Astrocyte (in vitro differentiated cells and primary cell): ENCODE measurements at regions not wholly inside any gene's neighbourhood (a gene's known extent, or its start where the extent isn't known, plus 50 kb on each side); places are given as distances from the start of the nearest gene placed in this dataset.

Experiments used
- DNase-seq: peaks from one replicate; pipeline ENCODE4 v3.0.0-alpha.2; 2010; ENCODE audit warnings: low read depth
- FAIRE-seq: peaks from 2 replicates; lab custom pipeline; 2011; peaks lifted over from hg19 to GRCh38; lab: Jason Lieb, UNC
- H2AFZ ChIP-seq: 2 replicates; pipeline ENCODE4 v1.6.0; 2012; ENCODE audit warnings: low read depth, low read length, inconsistent platforms
- H3K27ac ChIP-seq: 2 replicates; pipeline ENCODE4 v1.5.1; 2011; ENCODE audit warnings: low read depth, low read length, inconsistent platforms
- H3K27me3 ChIP-seq: 2 replicates; pipeline ENCODE4 v1.6.0; 2011; ENCODE audit warnings: low read length, inconsistent platforms; ENCODE audit not compliant: insufficient read depth
- H3K36me3 ChIP-seq: 2 replicates; pipeline ENCODE4 v1.5.1; 2011; ENCODE audit warnings: low read length, inconsistent platforms; ENCODE audit not compliant: insufficient read depth
- H3K4me1 ChIP-seq: 2 replicates; pipeline ENCODE4 v1.5.1; 2011; ENCODE audit warnings: low read length, inconsistent platforms; ENCODE audit not compliant: insufficient read depth
- H3K4me2 ChIP-seq: 2 replicates; pipeline ENCODE4 v1.6.0; 2012; ENCODE audit warnings: low read length, inconsistent platforms
- H3K4me3 ChIP-seq: 2 replicates; pipeline ENCODE4 v1.5.1; 2011; ENCODE audit warnings: low read depth, mild to moderate bottlenecking, low read length, inconsistent platforms; ENCODE audit not compliant: insufficient read depth
- H3K79me2 ChIP-seq: 2 replicates; pipeline ENCODE4 v1.6.0; 2012; ENCODE audit warnings: mild to moderate bottlenecking, low read length, inconsistent platforms; ENCODE audit not compliant: insufficient read depth
- H3K9ac ChIP-seq: 2 replicates; pipeline ENCODE4 v1.6.0; 2012; ENCODE audit warnings: mild to moderate bottlenecking, low read length, inconsistent platforms
- H3K9me3 ChIP-seq: 2 replicates; pipeline ENCODE4 v1.5.1; 2012; ENCODE audit warnings: low read depth, mild to moderate bottlenecking, low read length, inconsistent platforms; ENCODE audit not compliant: insufficient read depth
- H4K20me1 ChIP-seq: 2 replicates; pipeline ENCODE4 v1.6.0; 2012; ENCODE audit warnings: low read length, inconsistent platforms; ENCODE audit not compliant: insufficient read depth
- H3K27ac Mint-ChIP-seq: one replicate; pipeline ENCODE4 v1.8.0; 2021; ENCODE audit warnings: mild to moderate bottlenecking, mixed read lengths; ENCODE audit not compliant: unreplicated experiment
- H3K27me3 Mint-ChIP-seq: one replicate; pipeline ENCODE4 v1.8.0; 2021; ENCODE audit warnings: low read depth, mixed read lengths; ENCODE audit not compliant: unreplicated experiment
- H3K36me3 Mint-ChIP-seq: one replicate; pipeline ENCODE4 v1.8.0; 2021; ENCODE audit warnings: low read depth, mixed read lengths; ENCODE audit not compliant: unreplicated experiment
- H3K4me1 Mint-ChIP-seq: one replicate; pipeline ENCODE4 v1.8.0; 2021; ENCODE audit warnings: low read depth, mixed read lengths; ENCODE audit not compliant: unreplicated experiment
- H3K4me3 Mint-ChIP-seq: one replicate; pipeline ENCODE4 v1.8.0; 2021; ENCODE audit warnings: mild to moderate bottlenecking, moderate library complexity, mixed read lengths; ENCODE audit not compliant: unreplicated experiment
- H3K9me3 Mint-ChIP-seq: one replicate; pipeline ENCODE4 v1.8.0; 2021; ENCODE audit warnings: mild to moderate bottlenecking, mixed read lengths; ENCODE audit not compliant: unreplicated experiment
- EZH2 ChIP-seq: IDR thresholded peaks from 2 replicates; pipeline ENCODE4 v1.6.1; 2012; ENCODE audit warnings: mild to moderate bottlenecking, low read length, inconsistent platforms; ENCODE audit not compliant: insufficient read depth
- TF ChIP-seq, protein P1 (sequence below): IDR thresholded peaks from 2 replicates; pipeline ENCODE4 v1.5.1; 2011; ENCODE audit warnings: low read depth, mild to moderate bottlenecking, inconsistent platforms, low read length, moderate library complexity; ENCODE audit not compliant: insufficient read depth

DNA sequence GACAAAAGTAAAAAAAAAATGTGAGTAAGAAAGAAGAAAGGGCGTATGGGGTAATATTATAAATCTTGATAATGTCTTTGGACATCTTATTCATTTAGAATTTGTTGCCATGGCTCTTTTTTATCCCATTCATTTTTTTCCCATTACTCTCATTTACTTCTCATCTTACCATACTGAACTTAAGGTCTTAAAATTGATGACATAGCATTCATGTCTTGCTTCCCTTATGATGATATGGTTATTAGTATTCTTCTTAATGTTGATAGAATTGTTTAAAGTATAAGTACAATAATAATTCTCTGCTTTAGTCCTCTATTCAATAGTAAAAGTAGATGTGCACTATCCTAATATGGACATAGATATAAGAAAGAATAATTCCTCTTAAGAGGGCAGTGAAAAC lies 204.1 kb upstream of the KLF12 start:
- no peak overlapping the region for H3K4me3 Mint-ChIP-seq
- H3K27me3 Mint-ChIP-seq = no peaks in the 10 kb centered on the region
- FAIRE-seq = no peak

DNA sequence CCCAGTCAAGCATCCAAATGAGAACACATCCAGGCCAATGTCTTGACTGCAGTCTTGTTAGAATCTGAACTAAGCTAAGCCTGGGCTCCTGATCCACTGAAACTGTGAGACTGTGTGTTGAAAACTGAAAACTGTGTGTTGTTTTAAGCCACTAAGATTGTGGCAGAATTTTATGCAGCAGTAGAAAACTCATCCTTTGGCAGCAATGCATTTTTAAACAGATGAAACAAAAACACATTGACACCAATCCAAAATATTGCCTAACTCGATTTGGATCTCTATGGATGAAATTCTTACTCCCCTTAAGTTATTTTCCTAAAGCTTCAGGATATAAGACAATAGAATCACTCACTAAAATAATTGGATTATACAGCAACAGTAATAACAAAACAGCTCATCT lies 202.3 kb upstream of the KLF12 start:
- no peaks in the 10 kb centered on the region for H3K4me1 Mint-ChIP-seq
- H2AFZ ChIP-seq = no peak overlapping the region

More for the DNA sequence above, 204.1 kb upstream of the KLF12 start:
- Histone ChIP-seq H3K36me3 (no peaks in the 10 kb centered on the region), H3K79me2 (no peaks in the 10 kb centered on the region), H3K27ac (no peak overlapping the region), H2AFZ (no peak overlapping the region), H3K9ac (no peak overlapping the region), H3K4me3 (no peak overlapping the region), H3K4me1 (no peaks in the 10 kb centered on the region), H3K9me3 (no peaks in the 10 kb centered on the region), H3K4me2 (no peak overlapping the region), H3K27me3 (no peaks in the 10 kb centered on the region), H4K20me1 (no peaks in the 10 kb centered on the region)
- Mint-ChIP-seq H3K9me3 (no peaks in the 10 kb centered on the region), H3K4me1 (no peaks in the 10 kb centered on the region), H3K36me3 (no peaks in the 10 kb centered on the region), H3K27ac (no peak overlapping the region)
- TF ChIP-seq, protein P1, sequence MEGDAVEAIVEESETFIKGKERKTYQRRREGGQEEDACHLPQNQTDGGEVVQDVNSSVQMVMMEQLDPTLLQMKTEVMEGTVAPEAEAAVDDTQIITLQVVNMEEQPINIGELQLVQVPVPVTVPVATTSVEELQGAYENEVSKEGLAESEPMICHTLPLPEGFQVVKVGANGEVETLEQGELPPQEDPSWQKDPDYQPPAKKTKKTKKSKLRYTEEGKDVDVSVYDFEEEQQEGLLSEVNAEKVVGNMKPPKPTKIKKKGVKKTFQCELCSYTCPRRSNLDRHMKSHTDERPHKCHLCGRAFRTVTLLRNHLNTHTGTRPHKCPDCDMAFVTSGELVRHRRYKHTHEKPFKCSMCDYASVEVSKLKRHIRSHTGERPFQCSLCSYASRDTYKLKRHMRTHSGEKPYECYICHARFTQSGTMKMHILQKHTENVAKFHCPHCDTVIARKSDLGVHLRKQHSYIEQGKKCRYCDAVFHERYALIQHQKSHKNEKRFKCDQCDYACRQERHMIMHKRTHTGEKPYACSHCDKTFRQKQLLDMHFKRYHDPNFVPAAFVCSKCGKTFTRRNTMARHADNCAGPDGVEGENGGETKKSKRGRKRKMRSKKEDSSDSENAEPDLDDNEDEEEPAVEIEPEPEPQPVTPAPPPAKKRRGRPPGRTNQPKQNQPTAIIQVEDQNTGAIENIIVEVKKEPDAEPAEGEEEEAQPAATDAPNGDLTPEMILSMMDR = no peak
- DNase-seq = no peak

DNA sequence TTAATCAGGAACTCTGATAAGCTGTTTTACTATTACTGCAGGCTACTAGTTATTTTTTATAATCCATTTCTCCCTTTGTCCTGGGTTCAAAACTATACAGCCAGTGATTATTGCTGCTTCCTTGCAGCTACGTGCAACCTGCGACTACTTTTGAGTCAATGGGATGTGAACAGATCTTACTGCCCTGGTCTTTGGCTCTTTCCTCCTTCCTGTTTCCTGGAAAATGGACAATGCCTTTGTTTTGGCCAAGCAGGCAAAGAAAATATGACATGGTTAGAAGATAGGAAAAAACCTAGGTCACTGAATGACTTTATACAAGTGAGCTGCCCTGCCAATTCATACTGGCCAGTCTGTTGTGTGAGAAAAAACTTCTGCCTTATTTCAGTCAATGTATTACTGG lies 201.2 kb upstream of the KLF12 start:
- Histone ChIP-seq H3K9ac (no peak overlapping the region), H3K4me2 (no peak overlapping the region), H3K36me3 (no peaks in the 10 kb centered on the region), H3K27ac (no peak overlapping the region), H3K4me3 (no peak overlapping the region), H2AFZ (no peak overlapping the region), H3K79me2 (no peaks in the 10 kb centered on the region), H4K20me1 (no peaks in the 10 kb centered on the region), H3K27me3 (no peaks in the 10 kb centered on the region), H3K4me1 (no peaks in the 10 kb centered on the region), H3K9me3 (no peaks in the 10 kb centered on the region)
- H3K27me3 Mint-ChIP-seq = no peaks in the 10 kb centered on the region
- H3K27ac Mint-ChIP-seq = no peak overlapping the region
- no peaks in the 10 kb centered on the region for H3K9me3 Mint-ChIP-seq
- no peak for DNase-seq
- TF ChIP-seq, protein P1 = no peak
- TF ChIP-seq EZH2 = no peak
- no peaks in the 10 kb centered on the region for H3K4me1 Mint-ChIP-seq
- no peak for FAIRE-seq
- H3K4me3 Mint-ChIP-seq = no peak overlapping the region
- H3K36me3 Mint-ChIP-seq = no peaks in the 10 kb centered on the region

More for the DNA sequence above, 202.3 kb upstream of the KLF12 start:
- H3K4me3 Mint-ChIP-seq = no peak overlapping the region
- Histone ChIP-seq H3K9me3 (no peaks in the 10 kb centered on the region), H3K4me3 (no peak overlapping the region), H4K20me1 (no peaks in the 10 kb centered on the region), H3K9ac (no peak overlapping the region), H3K4me1 (no peaks in the 10 kb centered on the region), H3K4me2 (no peak overlapping the region), H3K27me3 (no peaks in the 10 kb centered on the region), H3K79me2 (no peaks in the 10 kb centered on the region), H3K36me3 (no peaks in the 10 kb centered on the region), H3K27ac (no peak overlapping the region)
- FAIRE-seq (no peak), DNase-seq (no peak)
- H3K9me3 Mint-ChIP-seq = no peaks in the 10 kb centered on the region
- H3K27ac Mint-ChIP-seq = no peak overlapping the region
- no peaks in the 10 kb centered on the region for H3K27me3 Mint-ChIP-seq
- TF ChIP-seq, protein P1 = no peak
- no peak for TF ChIP-seq EZH2
- no peaks in the 10 kb centered on the region for H3K36me3 Mint-ChIP-seq
